Muscle of leg (tissue), 3 donors: ENCODE measurements at regions not wholly inside any gene's neighbourhood (a gene's known extent, or its start where the extent isn't known, plus 50 kb on each side); places are given as distances from the start of the nearest gene placed in this dataset.
A peak's percentile ranks its signal among the peaks of the same experiment; 100 is the strongest.

Experiments
- DNase-seq: peaks from one replicate; pipeline ENCODE4 v3.0.0; 2013
- H3K27ac ChIP-seq: one replicate; pipeline ENCODE4 v1.5.1; 2013; ENCODE audit warnings: mild to moderate bottlenecking, low read length, control low read depth
- H3K27me3 ChIP-seq: one replicate; pipeline ENCODE4 v1.6.1; 2013; ENCODE audit warnings: low read length; ENCODE audit not compliant: control insufficient read depth, insufficient read depth
- H3K36me3 ChIP-seq: one replicate; pipeline ENCODE4 v1.6.1; 2013; ENCODE audit warnings: low read length; ENCODE audit not compliant: control insufficient read depth, insufficient read depth
- H3K4me1 ChIP-seq: one replicate; pipeline ENCODE4 v1.6.1; 2013; ENCODE audit warnings: low read length; ENCODE audit not compliant: control insufficient read depth, insufficient read depth
- H3K4me3 ChIP-seq: one replicate; pipeline ENCODE4 v1.5.1; 2013; ENCODE audit warnings: low read length, control low read depth
- H3K9me3 ChIP-seq: replicated peaks from 2 replicates; pipeline ENCODE4 v1.6.1; 2013; ENCODE audit warnings: low read depth, low read length; ENCODE audit not compliant: control insufficient read depth
- WGBS: methylation state at CpG from one replicate; pipeline ENCODE4 v1.1.5; 2013; ENCODE audit warnings: missing lambda C conversion rate; ENCODE audit not compliant: insufficient coverage; 5-methylcytosine and 5-hydroxymethylcytosine counted together

DNA sequence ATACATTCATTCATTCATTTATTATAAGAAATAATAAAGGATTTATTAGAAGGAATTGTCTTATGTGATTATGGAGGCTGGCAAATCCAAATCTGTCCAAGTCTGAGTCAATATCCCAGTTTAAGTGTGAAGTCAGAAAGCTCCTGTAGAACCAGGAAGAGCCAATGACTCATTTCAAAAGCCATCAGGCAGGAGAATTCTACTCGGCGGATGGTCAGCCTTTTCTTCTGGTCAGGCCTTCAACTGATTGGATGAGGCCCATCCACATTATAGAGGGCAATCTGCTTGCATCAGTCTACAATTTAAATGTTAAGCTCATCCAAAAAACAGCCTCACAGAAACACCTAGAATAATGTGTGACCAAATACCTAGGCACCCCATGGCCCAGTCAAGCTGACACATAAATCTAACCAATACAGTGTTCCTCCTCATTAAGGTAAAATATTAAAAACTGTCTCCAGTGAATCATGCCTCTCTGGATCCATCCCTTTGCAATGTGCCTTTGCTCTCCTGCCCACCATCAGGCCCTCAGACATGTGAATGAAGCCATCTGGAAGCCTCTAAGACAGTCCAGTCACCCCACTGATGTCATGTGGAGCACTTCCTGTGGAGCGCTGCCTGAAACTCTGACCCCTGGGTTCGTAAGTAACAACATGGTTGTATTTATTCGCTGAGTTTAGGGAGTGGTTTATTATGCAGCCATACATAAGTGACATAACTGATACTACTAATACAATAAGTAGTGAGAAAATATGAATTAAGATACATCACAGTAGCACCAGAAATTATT lies 69.2 kb upstream of the WSB1 start:
- Histone ChIP-seq H3K4me3 (no peak overlapping the region), H3K27me3 (no peaks in the 10 kb centered on the region), H3K9me3 (no peaks in the 10 kb centered on the region), H3K4me1 (no peaks in the 10 kb centered on the region), H3K36me3 (no peaks in the 10 kb centered on the region), H3K27ac (no peak overlapping the region)
- no peak for DNase-seq
- 100% methylated on average over 2 of the region's 5 CpGs for WGBS

DNA sequence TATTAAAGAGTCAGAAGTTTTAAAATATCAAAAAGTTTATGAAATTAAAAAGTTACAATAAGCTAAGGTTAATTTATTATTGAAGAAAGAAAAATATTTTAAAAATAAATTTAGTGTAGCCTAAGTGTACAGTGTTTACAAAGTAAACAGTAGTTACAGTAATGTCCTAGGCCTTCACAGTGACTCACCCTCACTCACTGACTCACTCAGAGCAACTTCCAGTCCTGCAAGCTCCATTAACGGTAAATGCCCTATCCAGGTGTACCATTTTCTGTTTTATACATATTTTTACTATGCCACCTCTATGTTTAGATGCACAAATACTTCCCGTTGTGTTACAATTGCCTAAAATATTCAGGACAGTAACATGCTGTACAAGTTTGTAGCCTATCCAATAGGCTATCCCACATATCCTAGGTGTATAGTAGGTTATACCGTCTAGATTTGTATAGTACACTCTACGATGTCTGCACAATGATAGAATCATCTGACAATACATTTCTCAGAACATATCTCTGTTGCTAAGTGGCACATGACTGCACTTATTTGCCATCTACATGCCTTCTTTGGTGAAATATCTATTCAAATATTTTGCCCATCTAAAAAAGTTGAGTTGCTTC lies 67.2 kb upstream of the WSB1 start:
- Histone ChIP-seq H3K27me3 (no peaks in the 10 kb centered on the region), H3K4me3 (no peak overlapping the region), H3K36me3 (no peaks in the 10 kb centered on the region), H3K4me1 (no peaks in the 10 kb centered on the region), H3K9me3 (no peaks in the 10 kb centered on the region), H3K27ac (no peak overlapping the region)
- WGBS, result 67% methylated on average over 1 of the region's 4 CpGs
- DNase-seq, result no peak

DNA sequence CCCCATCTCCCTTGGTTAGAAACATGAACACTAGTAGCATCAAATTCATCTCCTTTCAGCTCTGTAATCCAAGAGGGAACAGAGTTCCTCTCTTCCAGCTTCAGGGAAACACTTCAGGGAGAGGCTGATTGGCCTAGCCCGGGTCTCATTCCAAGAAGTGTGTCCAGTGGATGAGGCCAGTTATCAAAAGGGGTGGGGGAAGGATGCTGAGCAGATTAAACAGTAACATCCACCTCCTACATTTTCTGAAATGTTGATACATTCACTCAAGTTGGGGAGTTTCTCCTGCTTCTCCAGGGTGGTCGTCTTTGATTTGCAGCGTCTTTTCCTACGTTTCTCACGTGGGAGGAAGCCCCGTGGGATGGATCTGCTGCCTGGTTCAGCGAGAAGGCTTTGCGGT lies 62.9 kb upstream of the WSB1 start:
- H3K9me3 ChIP-seq, result no peaks in the 10 kb centered on the region
- H3K27me3 ChIP-seq, result no peaks in the 10 kb centered on the region
- H3K4me1 ChIP-seq, result no peaks in the 10 kb centered on the region
- 50% methylated on average over 2 of the region's 8 CpGs for WGBS
- DNase-seq, result no peak
- H3K4me3 ChIP-seq, result no peak overlapping the region
- H3K27ac ChIP-seq, result no peak overlapping the region
- no peaks in the 10 kb centered on the region for H3K36me3 ChIP-seq

DNA sequence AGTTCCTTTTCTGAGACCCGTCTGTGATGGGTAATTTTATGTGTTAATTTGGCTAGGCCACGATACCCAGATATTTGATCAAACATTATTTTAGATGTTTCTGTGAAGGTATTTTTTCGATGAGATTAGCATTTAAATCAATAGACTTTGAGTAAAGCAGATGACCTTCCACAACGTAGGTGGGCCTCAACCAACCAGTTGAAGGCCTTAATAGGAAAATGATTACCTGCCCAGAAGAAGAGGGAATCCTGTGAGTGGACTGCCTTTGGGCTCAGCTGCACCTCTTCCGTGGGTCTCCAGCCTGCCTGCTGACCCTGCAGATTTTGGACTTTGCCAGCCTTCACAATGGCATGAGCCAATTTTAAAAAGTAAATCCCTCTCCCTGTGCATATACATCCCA lies 61.6 kb upstream of the WSB1 start:
- 88% methylated on average over 1 of the region's 5 CpGs for WGBS
- no peaks in the 10 kb centered on the region for H3K27me3 ChIP-seq
- no peaks in the 10 kb centered on the region for H3K9me3 ChIP-seq
- H3K4me1 ChIP-seq, result no peaks in the 10 kb centered on the region
- H3K4me3 ChIP-seq, result no peak overlapping the region
- H3K36me3 ChIP-seq, result no peaks in the 10 kb centered on the region
- no peak overlapping the region for H3K27ac ChIP-seq
- no peak for DNase-seq

DNA sequence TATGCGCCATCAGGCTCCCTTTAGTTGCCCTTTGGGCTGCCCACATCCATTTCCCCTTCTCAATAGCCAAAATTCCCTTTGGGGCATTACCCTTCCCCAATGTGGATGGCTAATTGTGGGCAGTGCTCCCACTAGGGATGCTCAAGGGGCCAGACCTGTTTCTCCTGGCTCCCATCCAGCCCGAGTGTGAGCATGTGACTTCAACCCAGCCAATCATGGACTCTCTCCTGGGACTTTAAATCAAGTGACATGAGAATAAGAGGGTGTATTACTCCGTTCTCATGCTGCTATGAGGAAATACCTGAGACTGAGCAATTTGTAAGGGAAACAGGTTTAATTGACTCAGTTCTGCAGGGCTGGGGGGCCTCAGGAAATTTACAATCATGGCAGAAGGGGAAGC lies 60.9 kb upstream of the WSB1 start:
- H3K9me3 ChIP-seq, result no peaks in the 10 kb centered on the region
- no peak for DNase-seq
- H3K4me3 ChIP-seq, result no peak overlapping the region
- no peaks in the 10 kb centered on the region for H3K4me1 ChIP-seq
- 50% methylated on average over 1 of the region's 3 CpGs for WGBS
- no peaks in the 10 kb centered on the region for H3K27me3 ChIP-seq
- H3K27ac ChIP-seq, result no peak overlapping the region
- no peaks in the 10 kb centered on the region for H3K36me3 ChIP-seq

DNA sequence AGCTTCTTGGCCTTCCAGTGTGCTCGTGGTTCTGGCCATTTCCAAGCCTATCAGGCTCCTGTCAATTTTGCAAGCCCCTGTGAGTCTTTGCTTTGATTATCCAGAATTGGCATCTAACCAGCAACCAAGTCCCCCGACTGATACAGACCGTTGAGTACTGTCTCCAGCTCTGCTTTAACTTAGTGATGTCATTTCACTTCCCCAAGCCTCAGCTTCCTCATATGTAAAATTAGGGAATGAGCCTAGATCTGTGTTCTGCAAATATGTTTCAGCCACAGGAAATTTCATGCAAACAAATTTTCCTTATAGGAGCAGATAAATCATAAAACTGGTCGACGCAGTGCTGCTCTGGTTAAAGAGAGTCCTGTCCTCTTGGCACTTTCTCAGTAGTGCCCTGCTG lies 60.1 kb upstream of the WSB1 start:
- Histone ChIP-seq H3K27ac (no peak overlapping the region), H3K27me3 (no peaks in the 10 kb centered on the region), H3K4me1 (no peaks in the 10 kb centered on the region)

DNA sequence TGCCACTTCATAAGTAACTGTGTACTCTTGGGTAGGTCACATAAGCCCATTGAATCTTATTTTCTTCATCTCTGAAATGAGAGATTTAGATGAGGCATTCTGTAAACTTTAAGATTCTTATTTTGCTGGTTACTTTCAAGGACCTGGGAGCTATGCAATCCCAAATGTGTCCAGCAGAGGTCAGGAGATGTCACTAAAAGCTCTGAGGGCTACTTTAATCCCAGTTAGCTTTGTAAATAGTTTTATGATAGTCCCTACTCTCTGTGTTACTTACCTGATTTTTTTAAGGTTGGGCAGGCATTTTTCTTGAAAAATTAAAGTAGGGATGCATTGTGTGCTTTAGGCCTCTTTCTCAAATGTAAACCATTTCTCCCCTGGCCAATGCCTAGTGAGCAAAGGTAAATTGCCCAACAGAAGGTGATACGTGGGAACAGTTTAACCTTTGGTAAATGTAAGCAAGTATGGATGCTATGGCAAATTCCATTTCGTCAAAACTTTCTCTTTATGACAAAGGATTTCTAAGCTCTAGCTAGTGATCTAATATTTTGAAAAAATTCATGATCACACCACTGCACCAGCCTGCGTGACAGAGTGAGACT lies 57.1 kb upstream of the WSB1 start:
- Histone ChIP-seq H3K27ac (no peak overlapping the region), H3K4me1 (peaks cover 7% of the 10 kb centered on the region)
- WGBS, result no CpG with 5 or more reads among the region's 3 CpGs

More for the DNA sequence above, 60.1 kb upstream of the WSB1 start:
- no peak overlapping the region for H3K4me3 ChIP-seq
- no peaks in the 10 kb centered on the region for H3K36me3 ChIP-seq
- DNase-seq, result no peak
- no peaks in the 10 kb centered on the region for H3K9me3 ChIP-seq
- 29% methylated on average over 1 of the region's 5 CpGs for WGBS

DNA sequence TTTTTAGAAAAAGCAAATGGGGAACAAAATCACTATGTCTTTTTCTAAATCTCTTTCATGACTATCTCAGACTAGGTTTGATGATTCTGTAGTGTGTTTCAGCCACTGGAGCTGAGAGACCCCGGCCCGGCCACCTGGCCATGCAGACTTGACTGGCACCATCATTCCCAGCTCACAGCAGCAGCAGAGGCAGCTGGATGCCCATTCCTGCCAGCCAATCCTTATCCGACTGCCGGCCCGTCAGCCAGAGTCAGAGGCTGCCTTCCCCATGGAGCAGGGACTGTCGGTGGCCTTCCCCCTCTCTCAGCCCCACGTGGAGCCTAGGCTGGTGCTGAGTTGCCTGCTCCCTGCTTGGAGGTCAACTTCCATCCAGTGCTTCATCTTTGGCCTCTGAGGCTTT lies 56.0 kb upstream of the WSB1 start:
- Histone ChIP-seq H3K36me3 (no peaks in the 10 kb centered on the region), H3K4me3 (no peak overlapping the region), H3K27ac (no peak overlapping the region), H3K4me1 (peaks cover 12% of the 10 kb centered on the region), H3K27me3 (peaks cover 2% of the 10 kb centered on the region), H3K9me3 (no peaks in the 10 kb centered on the region)
- no peak for DNase-seq
- 77% methylated on average over 7 of the region's 7 CpGs for WGBS

More for the DNA sequence above, 57.1 kb upstream of the WSB1 start:
- Histone ChIP-seq H3K4me3 (no peak overlapping the region), H3K36me3 (no peaks in the 10 kb centered on the region), H3K27me3 (peaks cover under 1% of the 10 kb centered on the region), H3K9me3 (no peaks in the 10 kb centered on the region)
- DNase-seq, result peak; percentile 82

DNA sequence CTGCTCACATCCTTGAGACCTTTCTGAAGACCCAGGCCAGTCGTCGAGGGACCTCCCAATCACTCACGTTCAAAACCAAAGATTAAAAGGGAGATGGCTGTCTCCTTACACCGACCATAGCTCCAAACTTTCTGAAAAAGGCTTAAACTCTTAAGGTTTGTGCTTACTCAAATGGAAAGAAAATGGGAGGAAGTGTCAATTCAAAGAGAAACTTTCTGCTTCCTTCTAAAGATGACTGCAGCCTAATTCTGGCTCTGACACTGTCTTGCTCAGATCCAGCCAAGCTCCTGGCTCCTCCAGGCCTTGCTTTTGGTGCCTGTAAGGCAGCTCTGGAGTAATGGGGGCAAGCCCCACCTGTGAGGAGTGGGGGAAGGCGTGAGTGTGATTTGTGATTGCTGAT lies 54.9 kb upstream of the WSB1 start:
- Histone ChIP-seq H3K9me3 (no peaks in the 10 kb centered on the region), H3K36me3 (no peaks in the 10 kb centered on the region), H3K4me1 (peaks cover 12% of the 10 kb centered on the region), H3K27ac (peak overlapping the region; percentile 67), H3K27me3 (peaks cover 2% of the 10 kb centered on the region), H3K4me3 (no peak overlapping the region)
- no CpG with 5 or more reads among the region's 5 CpGs for WGBS
- peak; percentile 70 for DNase-seq

DNA sequence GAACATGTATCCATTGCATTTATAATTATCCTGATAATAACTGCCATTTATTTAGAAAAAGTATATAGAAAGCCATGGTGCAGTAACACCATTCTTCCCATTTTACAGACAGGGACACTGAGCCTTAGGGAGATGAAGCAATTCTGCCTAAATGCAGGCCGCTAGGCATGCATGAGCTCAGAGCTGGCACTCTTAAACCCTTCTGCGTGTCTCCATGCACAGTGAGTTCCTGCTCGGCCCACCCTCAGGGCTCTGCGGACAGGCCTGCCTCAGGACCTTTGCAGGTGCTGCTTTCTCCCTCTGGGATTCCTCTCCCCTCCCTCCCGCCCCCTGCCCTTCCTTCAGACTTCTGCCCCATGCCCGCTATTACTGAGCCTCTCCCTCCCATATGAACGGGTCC lies 54.3 kb upstream of the WSB1 start:
- H3K27ac ChIP-seq, result no peak overlapping the region
- DNase-seq, result no peak
- peaks cover 2% of the 10 kb centered on the region for H3K27me3 ChIP-seq
- no peaks in the 10 kb centered on the region for H3K9me3 ChIP-seq
- WGBS, result 83% methylated on average over 4 of the region's 7 CpGs
- no peak overlapping the region for H3K4me3 ChIP-seq
- H3K4me1 ChIP-seq, result peaks cover 16% of the 10 kb centered on the region
- H3K36me3 ChIP-seq, result no peaks in the 10 kb centered on the region
